ENCODE measurements at regions not wholly inside any gene's neighbourhood (a gene's known extent, or its start where the extent isn't known, plus 50 kb on each side); places are given as distances from the start of the nearest gene placed in this dataset.

GRCh38 chr11:134951305-134951700, 539.3 kb upstream of the B3GAT1 start:
- no peak for TF ChIP-seq POLR2A (IDR thresholded peaks at IDR 0.05; ENCODE audit: low read length)
- no peak for TF ChIP-seq GATA1 (IDR thresholded peaks at IDR 0.05; ENCODE audit: low read depth, low read length)
